Astrocyte (in vitro differentiated cells and primary cell): ENCODE measurements at regions not wholly inside any gene's neighbourhood (a gene's known extent, or its start where the extent isn't known, plus 50 kb on each side); places are given as distances from the start of the nearest gene placed in this dataset.

Experiments
- DNase-seq: peaks from one replicate; pipeline ENCODE4 v3.0.0-alpha.2; 2010; ENCODE audit warnings: low read depth
- FAIRE-seq: peaks from 2 replicates; lab custom pipeline; 2011; peaks lifted over from hg19 to GRCh38; lab: Jason Lieb, UNC
- H2AFZ ChIP-seq: 2 replicates; pipeline ENCODE4 v1.6.0; 2012; ENCODE audit warnings: low read depth, low read length, inconsistent platforms
- H3K27ac ChIP-seq: 2 replicates; pipeline ENCODE4 v1.5.1; 2011; ENCODE audit warnings: low read depth, low read length, inconsistent platforms
- H3K27me3 ChIP-seq: 2 replicates; pipeline ENCODE4 v1.6.0; 2011; ENCODE audit warnings: low read length, inconsistent platforms; ENCODE audit not compliant: insufficient read depth
- H3K36me3 ChIP-seq: 2 replicates; pipeline ENCODE4 v1.5.1; 2011; ENCODE audit warnings: low read length, inconsistent platforms; ENCODE audit not compliant: insufficient read depth
- H3K4me1 ChIP-seq: 2 replicates; pipeline ENCODE4 v1.5.1; 2011; ENCODE audit warnings: low read length, inconsistent platforms; ENCODE audit not compliant: insufficient read depth
- H3K4me2 ChIP-seq: 2 replicates; pipeline ENCODE4 v1.6.0; 2012; ENCODE audit warnings: low read length, inconsistent platforms
- H3K4me3 ChIP-seq: 2 replicates; pipeline ENCODE4 v1.5.1; 2011; ENCODE audit warnings: low read depth, mild to moderate bottlenecking, low read length, inconsistent platforms; ENCODE audit not compliant: insufficient read depth
- H3K79me2 ChIP-seq: 2 replicates; pipeline ENCODE4 v1.6.0; 2012; ENCODE audit warnings: mild to moderate bottlenecking, low read length, inconsistent platforms; ENCODE audit not compliant: insufficient read depth
- H3K9ac ChIP-seq: 2 replicates; pipeline ENCODE4 v1.6.0; 2012; ENCODE audit warnings: mild to moderate bottlenecking, low read length, inconsistent platforms
- H3K9me3 ChIP-seq: 2 replicates; pipeline ENCODE4 v1.5.1; 2012; ENCODE audit warnings: low read depth, mild to moderate bottlenecking, low read length, inconsistent platforms; ENCODE audit not compliant: insufficient read depth
- H4K20me1 ChIP-seq: 2 replicates; pipeline ENCODE4 v1.6.0; 2012; ENCODE audit warnings: low read length, inconsistent platforms; ENCODE audit not compliant: insufficient read depth
- H3K27ac Mint-ChIP-seq: one replicate; pipeline ENCODE4 v1.8.0; 2021; ENCODE audit warnings: mild to moderate bottlenecking, mixed read lengths; ENCODE audit not compliant: unreplicated experiment
- H3K27me3 Mint-ChIP-seq: one replicate; pipeline ENCODE4 v1.8.0; 2021; ENCODE audit warnings: low read depth, mixed read lengths; ENCODE audit not compliant: unreplicated experiment
- H3K36me3 Mint-ChIP-seq: one replicate; pipeline ENCODE4 v1.8.0; 2021; ENCODE audit warnings: low read depth, mixed read lengths; ENCODE audit not compliant: unreplicated experiment
- H3K4me1 Mint-ChIP-seq: one replicate; pipeline ENCODE4 v1.8.0; 2021; ENCODE audit warnings: low read depth, mixed read lengths; ENCODE audit not compliant: unreplicated experiment
- H3K4me3 Mint-ChIP-seq: one replicate; pipeline ENCODE4 v1.8.0; 2021; ENCODE audit warnings: mild to moderate bottlenecking, moderate library complexity, mixed read lengths; ENCODE audit not compliant: unreplicated experiment
- H3K9me3 Mint-ChIP-seq: one replicate; pipeline ENCODE4 v1.8.0; 2021; ENCODE audit warnings: mild to moderate bottlenecking, mixed read lengths; ENCODE audit not compliant: unreplicated experiment
- CTCF ChIP-seq: IDR thresholded peaks from 2 replicates; pipeline ENCODE4 v1.5.1; 2011; ENCODE audit warnings: low read depth, mild to moderate bottlenecking, inconsistent platforms, low read length, moderate library complexity; ENCODE audit not compliant: insufficient read depth
- EZH2 ChIP-seq: IDR thresholded peaks from 2 replicates; pipeline ENCODE4 v1.6.1; 2012; ENCODE audit warnings: mild to moderate bottlenecking, low read length, inconsistent platforms; ENCODE audit not compliant: insufficient read depth

- Histone ChIP-seq H3K27ac (no peak overlapping the region), H3K9me3 (no peaks in the 10 kb centered on the region), H3K36me3 (no peaks in the 10 kb centered on the region), H3K9ac (no peak overlapping the region), H2AFZ (no peak overlapping the region), H3K79me2 (no peaks in the 10 kb centered on the region), H4K20me1 (no peaks in the 10 kb centered on the region), H3K27me3 (no peaks in the 10 kb centered on the region), H3K4me3 (no peak overlapping the region), H3K4me1 (no peaks in the 10 kb centered on the region), H3K4me2 (no peak overlapping the region)
- no peak for TF ChIP-seq EZH2
- Mint-ChIP-seq H3K4me3 (no peak overlapping the region), H3K4me1 (no peaks in the 10 kb centered on the region), H3K27ac (no peak overlapping the region), H3K36me3 (no peaks in the 10 kb centered on the region), H3K27me3 (no peaks in the 10 kb centered on the region), H3K9me3 (no peaks in the 10 kb centered on the region)
- no peak for FAIRE-seq
- no peak for DNase-seq
These were observed 141.0 kb downstream of the RPIA start for GRCh38 chr2:88832311-88832991.

- Mint-ChIP-seq H3K36me3 (no peaks in the 10 kb centered on the region), H3K4me1 (no peaks in the 10 kb centered on the region), H3K27me3 (no peaks in the 10 kb centered on the region), H3K9me3 (no peaks in the 10 kb centered on the region), H3K27ac (no peak overlapping the region), H3K4me3 (no peak overlapping the region)
- H3K79me2 ChIP-seq: no peaks in the 10 kb centered on the region
- H4K20me1 ChIP-seq: no peaks in the 10 kb centered on the region
- H3K4me1 ChIP-seq: no peaks in the 10 kb centered on the region
- DNase-seq: no peak
- TF ChIP-seq CTCF (no peak), EZH2 (no peak)
- no peak for FAIRE-seq
- no peak overlapping the region for H3K27ac ChIP-seq
- H3K9ac ChIP-seq: no peak overlapping the region
- H3K9me3 ChIP-seq: no peaks in the 10 kb centered on the region
- no peaks in the 10 kb centered on the region for H3K36me3 ChIP-seq
- no peak overlapping the region for H3K4me3 ChIP-seq
- no peaks in the 10 kb centered on the region for H3K27me3 ChIP-seq
- no peak overlapping the region for H3K4me2 ChIP-seq
- H2AFZ ChIP-seq: no peak overlapping the region
These were observed 141.5 kb downstream of the RPIA start for GRCh38 chr2:88832992-88833389.

- Mint-ChIP-seq H3K4me1 (no peaks in the 10 kb centered on the region), H3K9me3 (no peaks in the 10 kb centered on the region), H3K27me3 (no peaks in the 10 kb centered on the region), H3K36me3 (no peaks in the 10 kb centered on the region), H3K27ac (no peak overlapping the region), H3K4me3 (no peak overlapping the region)
- no peaks in the 10 kb centered on the region for H4K20me1 ChIP-seq
- H3K9ac ChIP-seq: no peak overlapping the region
- no peak for FAIRE-seq
- H2AFZ ChIP-seq: no peak overlapping the region
- H3K4me2 ChIP-seq: no peak overlapping the region
- H3K4me1 ChIP-seq: no peaks in the 10 kb centered on the region
- no peak for DNase-seq
- H3K9me3 ChIP-seq: no peaks in the 10 kb centered on the region
- H3K27me3 ChIP-seq: no peaks in the 10 kb centered on the region
- no peak overlapping the region for H3K27ac ChIP-seq
- H3K79me2 ChIP-seq: no peaks in the 10 kb centered on the region
- H3K4me3 ChIP-seq: no peak overlapping the region
- H3K36me3 ChIP-seq: no peaks in the 10 kb centered on the region
- TF ChIP-seq CTCF (no peak), EZH2 (no peak)
These were observed 142.9 kb downstream of the RPIA start for GRCh38 chr2:88834376-88834775.
